ENCODE measurements at regions not wholly inside any gene's neighbourhood (a gene's known extent, or its start where the extent isn't known, plus 50 kb on each side); places are given as distances from the start of the nearest gene placed in this dataset.

- Histone ChIP-seq H3K9me3 (ENCODE audit: control insufficient read depth, low read depth, low read length) (no peaks in the 10 kb centered on the region), H3K4me3 (ENCODE audit: control insufficient read depth in 2 of 3, extremely low read depth in 1 of 3, insufficient read depth in 2 of 3, low read depth in 1 of 3, low read length in 3 of 3) (no peak overlapping the region), H3K9me1 (ENCODE audit: control insufficient read depth, extremely low read depth, insufficient read depth, low read length) (no peaks in the 10 kb centered on the region), H3K79me2 (ENCODE audit: control insufficient read depth, insufficient read depth, low read length) (no peaks in the 10 kb centered on the region), H3K36me3 (ENCODE audit: control insufficient read depth in 2 of 2, extremely low read depth in 1 of 2, insufficient read depth in 2 of 2, low read length in 2 of 2) (no peaks in the 10 kb centered on the region), H3K4me1 (ENCODE audit: control insufficient read depth, extremely low read depth, insufficient read depth, low read length) (no peaks in the 10 kb centered on the region), H3K27ac (ENCODE audit: control insufficient read depth, insufficient read depth, low read length) (no peak overlapping the region), H3K4me2 (ENCODE audit: control insufficient read depth, extremely low read depth, insufficient read depth, low read depth, low read length) (no peak overlapping the region), H4K20me1 (ENCODE audit: control insufficient read depth, extremely low read depth, insufficient read depth, low read length) (no peaks in the 10 kb centered on the region), H3K9ac (ENCODE audit: control insufficient read depth, extremely low read depth, insufficient read depth, low read length) (no peak overlapping the region), H3K27me3 (ENCODE audit: control insufficient read depth, extremely low read depth, insufficient read depth, low read length) (no peaks in the 10 kb centered on the region), H2AFZ (ENCODE audit: control insufficient read depth, low read length) (no peak overlapping the region)
- dilution Hi-C loops (cut with MboI; ENCODE audit: extremely low pct_ligation_motif_present, low sequenced_read_pairs): no loop called here
- TF ChIP-seq CTCF (optimal IDR thresholded peaks at IDR 0.05 in 1 of 3, IDR thresholded peaks at IDR 0.05 in 1 of 3, conservative IDR thresholded peaks at IDR 0.05 in 1 of 3; ENCODE audit: extremely low read depth in 1 of 3, insufficient read depth in 2 of 3, low read length in 3 of 3): no peak
- no peak for TF ChIP-seq EZH2 (IDR thresholded peaks at IDR 0.05; ENCODE audit: low read length)
- DNase-seq (ENCODE audit: low read depth, low spot score) (no peak), FAIRE-seq (no peak)
Measured at GRCh38 chr9:80235752-80236151, 664.0 kb downstream of the TLE4 start.

GRCh38 chr9:80233906-80234305 is 662.1 kb downstream of the TLE4 start:
- Histone ChIP-seq H3K9ac (ENCODE audit: control insufficient read depth, extremely low read depth, insufficient read depth, low read length) (no peak overlapping the region), H3K36me3 (ENCODE audit: control insufficient read depth in 2 of 2, extremely low read depth in 1 of 2, insufficient read depth in 2 of 2, low read length in 2 of 2) (no peaks in the 10 kb centered on the region), H3K27ac (ENCODE audit: control insufficient read depth, insufficient read depth, low read length) (no peak overlapping the region), H3K79me2 (ENCODE audit: control insufficient read depth, insufficient read depth, low read length) (no peaks in the 10 kb centered on the region), H3K9me3 (ENCODE audit: control insufficient read depth, low read depth, low read length) (no peaks in the 10 kb centered on the region), H3K4me2 (ENCODE audit: control insufficient read depth, extremely low read depth, insufficient read depth, low read depth, low read length) (no peak overlapping the region), H3K9me1 (ENCODE audit: control insufficient read depth, extremely low read depth, insufficient read depth, low read length) (no peaks in the 10 kb centered on the region), H4K20me1 (ENCODE audit: control insufficient read depth, extremely low read depth, insufficient read depth, low read length) (no peaks in the 10 kb centered on the region), H3K4me1 (ENCODE audit: control insufficient read depth, extremely low read depth, insufficient read depth, low read length) (no peaks in the 10 kb centered on the region), H3K4me3 (ENCODE audit: control insufficient read depth in 2 of 3, extremely low read depth in 1 of 3, insufficient read depth in 2 of 3, low read depth in 1 of 3, low read length in 3 of 3) (no peak overlapping the region), H3K27me3 (ENCODE audit: control insufficient read depth, extremely low read depth, insufficient read depth, low read length) (no peaks in the 10 kb centered on the region), H2AFZ (ENCODE audit: control insufficient read depth, low read length) (no peak overlapping the region)
- TF ChIP-seq CTCF (optimal IDR thresholded peaks at IDR 0.05 in 1 of 3, IDR thresholded peaks at IDR 0.05 in 1 of 3, conservative IDR thresholded peaks at IDR 0.05 in 1 of 3; ENCODE audit: extremely low read depth in 1 of 3, insufficient read depth in 2 of 3, low read length in 3 of 3) (no peak), EZH2 (IDR thresholded peaks at IDR 0.05; ENCODE audit: low read length) (no peak)
- DNase-seq (ENCODE audit: low read depth, low spot score) (no peak), FAIRE-seq (no peak)
- dilution Hi-C loops (cut with MboI; ENCODE audit: extremely low pct_ligation_motif_present, low sequenced_read_pairs): no loop called here
